ENCODE measurements at regions not wholly inside any gene's neighbourhood (a gene's known extent, or its start where the extent isn't known, plus 50 kb on each side); places are given as distances from the start of the nearest gene placed in this dataset.

DNA sequence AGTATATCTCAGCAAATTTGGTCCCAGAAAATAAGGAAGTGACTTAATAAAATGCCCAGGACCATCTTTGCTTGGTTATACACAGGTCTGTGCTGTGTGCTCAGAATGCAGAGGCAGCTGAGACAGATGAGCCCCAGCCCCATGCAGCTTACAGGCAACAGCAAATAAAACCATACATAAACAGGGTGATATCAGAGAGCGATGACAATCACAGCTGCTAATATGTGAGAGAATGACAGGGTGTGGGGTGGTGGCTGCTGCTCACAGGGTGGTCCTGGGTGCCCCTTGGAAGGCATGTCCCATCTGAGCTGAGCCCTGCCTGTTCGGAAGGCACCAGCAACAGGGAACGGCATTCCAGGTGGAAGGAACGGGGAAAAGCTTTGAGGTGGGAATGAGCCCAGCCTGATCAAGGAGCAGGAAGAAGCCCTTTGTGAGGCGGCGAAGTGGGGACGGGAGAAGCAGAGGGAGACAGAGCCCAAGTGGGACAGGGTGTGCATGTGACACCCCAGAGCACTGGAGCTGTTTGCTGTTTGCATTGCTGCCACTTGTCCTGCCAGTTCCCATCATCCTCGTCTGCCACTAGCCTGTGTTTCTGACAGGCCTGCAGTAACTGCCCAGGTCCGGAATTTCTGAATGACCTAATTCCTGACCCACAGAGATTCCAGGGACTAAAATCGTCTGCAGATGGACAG is 150.5 kb downstream of the KATNIP start:
- Histone ChIP-seq H2AK5ac (ENCODE audit: low read depth, low read length) (no peak overlapping the region), H4K91ac (ENCODE audit: insufficient read depth, low read depth, low read length) (no peak overlapping the region), H3K4me1 (ENCODE audit: control insufficient read depth, insufficient read depth, low read length) (peaks cover 4% of the 10 kb centered on the region; the same call in 1 of the 2 replicates), H2AFZ (replicated peaks; ENCODE audit: low read length, poor library complexity) (no peak overlapping the region), H3K23ac (ENCODE audit: low read depth, low read length) (no peak overlapping the region), H3K27me3 (ENCODE audit: control insufficient read depth, insufficient read depth, low read length) (no peaks in the 10 kb centered on the region), H3K4ac (ENCODE audit: low read depth, low read length) (no peak overlapping the region), H2AK9ac (replicated peaks; ENCODE audit: low read depth, low read length, poor library complexity) (no peak overlapping the region), H3K56ac (ENCODE audit: extremely low read depth, insufficient read depth, low read length) (no peak overlapping the region), H2BK15ac (ENCODE audit: low read depth, low read length) (no peak overlapping the region), H3K36me3 (ENCODE audit: control insufficient read depth, insufficient read depth, low read length) (peaks cover 14% of the 10 kb centered on the region), H3K79me1 (ENCODE audit: low read depth in 1 of 2, low read length in 2 of 2) (no peaks in the 10 kb centered on the region), H3K9ac (ENCODE audit: low read depth, low read length) (no peak overlapping the region), H4K20me1 (ENCODE audit: insufficient read depth, low read length) (no peaks in the 10 kb centered on the region), H2BK5ac (ENCODE audit: low read depth, low read length, poor library complexity, severe bottlenecking) (no peak overlapping the region), H3K9me1 (ENCODE audit: insufficient read depth, low read length) (peaks cover 2% of the 10 kb centered on the region; the same call in 1 of the 2 replicates), H3K14ac (replicated peaks; ENCODE audit: low read depth, low read length) (no peak overlapping the region), H3K4me2 (ENCODE audit: low read depth, low read length) (no peak overlapping the region), H2BK20ac (ENCODE audit: low read depth, low read length) (no peak overlapping the region), H3K18ac (ENCODE audit: low read depth, low read length) (no peak overlapping the region), H4K8ac (ENCODE audit: low read depth in 2 of 2, low read length in 2 of 2) (no peak overlapping the region), H3K4me3 (ENCODE audit: insufficient read depth, low read depth, low read length) (no peak overlapping the region), H2BK120ac (ENCODE audit: low read depth, low read length) (no peak overlapping the region), H3K27ac (ENCODE audit: insufficient read depth, low read length) (no peak overlapping the region), H4K5ac (ENCODE audit: low read depth, low read length) (no peak overlapping the region), H3K9me3 (ENCODE audit: control insufficient read depth, insufficient read depth, low read length) (no peaks in the 10 kb centered on the region)
- intact Hi-C loops (cut with micrococcal nuclease): no loop called here
- CTCF ChIA-PET: interaction anchor here (1.2 kb wide), 1 partner anchor 10 kb away, joined by 4 read pairs; no protein-coding TSS in a partner anchor
- WGBS, 2 experiments (ENCODE audit: extremely low coverage in 2 of 2, insufficient read length in 1 of 2): 60% methylated on average over 1 of the region's 10 CpGs; no CpG with 5 or more reads in 1 of the 2 experiments
- DNase-seq (no peak), ATAC-seq (ENCODE audit: low read depth) (no peak)
- TF ChIP-seq RAD21 (IDR thresholded peaks at IDR 0.05; ENCODE audit: low read length) (no peak), MAZ (IDR thresholded peaks at IDR 0.05; ENCODE audit: borderline replicate concordance, low read depth, low read length) (no peak)
- no TSS peak for BruUV-seq (replicated peaks)
- dilution Hi-C loops (cut with HindIII; ENCODE audit: low sequenced_read_pairs, unreplicated experiment): no loop called here
- POLR2A ChIA-PET (ENCODE audit: unreplicated experiment): no interaction called here
- in situ Hi-C loops (cut with MboI; ENCODE audit: low sequenced_read_pairs): no loop called here

Data from IMR-90 (cell line).